ENCODE measurements at regions not wholly inside any gene's neighbourhood (a gene's known extent, or its start where the extent isn't known, plus 50 kb on each side); places are given as distances from the start of the nearest gene placed in this dataset.
A peak's percentile ranks its signal among the peaks of the same experiment; 100 is the strongest.

DNA sequence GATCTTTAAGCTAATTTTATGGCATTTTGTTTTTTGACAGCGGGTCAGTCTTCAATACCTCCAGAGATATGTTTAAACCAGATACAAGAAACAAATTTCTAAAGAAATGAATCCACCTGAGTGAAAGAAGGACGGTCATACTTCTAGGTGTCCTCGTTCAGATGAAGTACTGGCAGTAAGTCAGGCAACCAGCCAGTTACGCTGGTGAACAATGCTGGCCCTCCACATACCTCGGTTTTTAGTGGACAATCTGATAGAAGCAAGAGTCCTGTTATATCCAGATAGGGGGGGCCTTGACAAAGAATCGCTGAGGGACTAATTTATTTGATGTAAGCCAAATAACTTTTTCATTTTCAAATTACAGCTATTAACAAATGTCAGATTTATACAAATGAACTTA, 266.4 kb upstream of the KLF14 start:
- Histone ChIP-seq H3K9me3 (no peaks in the 10 kb centered on the region), H3K36me3 (no peaks in the 10 kb centered on the region), H3K4me3 (no peak overlapping the region), H3K27ac (no peak overlapping the region), H3K27me3 (no peaks in the 10 kb centered on the region), H3K4me1 (peaks cover 45% of the 10 kb centered on the region)
- intact Hi-C loops (cut with DNase I) = no loop called here
- DNase-seq (no peak), ATAC-seq (no peak)
- TF ChIP-seq CTCF (IDR thresholded peaks at IDR 0.05) = no peak

DNA sequence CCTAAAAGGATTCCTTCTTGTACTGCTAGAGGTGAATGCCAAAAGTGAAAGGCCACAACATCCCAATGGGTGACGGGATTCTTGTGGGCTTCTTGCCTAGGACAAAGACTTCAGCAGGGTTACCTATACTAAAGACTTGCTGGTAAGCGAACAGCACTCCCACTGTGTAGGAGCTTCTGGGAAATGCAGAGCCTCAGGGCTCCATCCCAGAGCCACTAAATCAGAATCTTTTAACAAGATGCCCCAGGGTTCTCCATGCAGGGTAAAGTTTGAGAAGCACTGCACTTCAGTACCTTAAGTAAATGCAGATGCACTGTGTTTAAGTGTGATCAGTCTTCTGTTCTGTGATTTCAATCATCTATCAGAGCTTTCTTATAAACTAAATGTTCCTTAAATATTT, 266.9 kb upstream of the KLF14 start:
- intact Hi-C loops (cut with DNase I) = no loop called here
- no peak overlapping the region for H3K4me3 ChIP-seq
- no peaks in the 10 kb centered on the region for H3K36me3 ChIP-seq
- no peak for TF ChIP-seq CTCF (IDR thresholded peaks at IDR 0.05)
- H3K4me1 ChIP-seq = peaks cover 40% of the 10 kb centered on the region
- no peak for DNase-seq
- no peaks in the 10 kb centered on the region for H3K27me3 ChIP-seq
- no peak for ATAC-seq
- H3K27ac ChIP-seq = no peak overlapping the region
- H3K9me3 ChIP-seq = no peaks in the 10 kb centered on the region

GRCh38 chr7:131002600-131002999, 268.6 kb upstream of the KLF14 start:
- no peak for ATAC-seq
- intact Hi-C loops (cut with DNase I) = no loop called here

GRCh38 chr7:131003634-131004033, 269.6 kb upstream of the KLF14 start:
- H3K9me3 ChIP-seq = no peaks in the 10 kb centered on the region
- intact Hi-C loops (cut with DNase I) = no loop called here
- H3K27me3 ChIP-seq = no peaks in the 10 kb centered on the region
- H3K4me3 ChIP-seq = no peak overlapping the region
- ATAC-seq (no peak), DNase-seq (no peak)
- TF ChIP-seq CTCF (IDR thresholded peaks at IDR 0.05) = no peak
- no peaks in the 10 kb centered on the region for H3K36me3 ChIP-seq
- no peak overlapping the region for H3K27ac ChIP-seq
- H3K4me1 ChIP-seq = peaks cover 31% of the 10 kb centered on the region

More at GRCh38 chr7:131002600-131002999, 268.6 kb upstream of the KLF14 start:
- Histone ChIP-seq H3K9me3 (no peaks in the 10 kb centered on the region), H3K36me3 (no peaks in the 10 kb centered on the region), H3K27me3 (no peaks in the 10 kb centered on the region), H3K4me1 (peaks cover 32% of the 10 kb centered on the region), H3K27ac (no peak overlapping the region), H3K4me3 (no peak overlapping the region)
- DNase-seq = no peak
- TF ChIP-seq CTCF (IDR thresholded peaks at IDR 0.05) = no peak

DNA sequence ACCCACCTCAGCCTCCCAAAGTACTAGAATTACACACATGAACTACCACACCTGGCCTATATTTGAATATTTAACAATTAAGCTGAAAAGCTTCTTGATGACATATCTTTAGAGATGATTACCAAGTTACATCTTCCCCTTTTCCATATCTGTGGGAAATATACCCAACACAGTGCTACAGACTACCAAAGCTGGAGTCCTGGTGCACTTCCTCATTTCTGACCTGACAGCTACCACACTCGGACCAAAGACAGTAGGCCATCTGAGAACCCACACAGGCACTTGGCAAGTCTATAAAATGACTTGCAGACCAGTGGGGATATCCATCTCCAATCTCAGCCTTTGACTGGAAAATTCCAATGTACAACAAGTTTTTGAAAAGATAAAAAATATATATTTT, 270.4 kb upstream of the KLF14 start:
- DNase-seq (no peak), ATAC-seq (peak; percentile 68)
- Histone ChIP-seq H3K27ac (no peak overlapping the region), H3K27me3 (no peaks in the 10 kb centered on the region), H3K4me3 (no peak overlapping the region), H3K4me1 (peaks cover 32% of the 10 kb centered on the region), H3K36me3 (no peaks in the 10 kb centered on the region), H3K9me3 (no peaks in the 10 kb centered on the region)
- intact Hi-C loops (cut with DNase I) = no loop called here
- TF ChIP-seq CTCF (IDR thresholded peaks at IDR 0.05) = no peak
